NCI-H510A treated with DMSO at 0.1 percent for 48 hours (cell line): ENCODE measurements at regions not wholly inside any gene's neighbourhood (a gene's known extent, or its start where the extent isn't known, plus 50 kb on each side); places are given as distances from the start of the nearest gene placed in this dataset.
"Not testable (repeated sequence)": the region's sequence is repeated elsewhere in the genome, so short reads cannot be mapped to it uniquely, and the experiment has no call there.

Experiments used
- DNase-seq: peaks from one replicate; lab custom pipeline; 2025; lab: John Stamatoyannopoulos, UW

- DNase-seq, result no peak
These were observed 1265.9 kb downstream of the BRINP3 start for GRCh38 chr1:189211742-189212141.

GRCh38 chr1:189212606-189213005 is 1265.1 kb downstream of the BRINP3 start:
- no peak for DNase-seq

GRCh38 chr1:189216886-189217285 is 1260.8 kb downstream of the BRINP3 start:
- no peak for DNase-seq

- DNase-seq, result no peak
These were observed 1260.0 kb downstream of the BRINP3 start for GRCh38 chr1:189217646-189218045.

GRCh38 chr1:189220750-189221149 is 1256.9 kb downstream of the BRINP3 start:
- no peak for DNase-seq

GRCh38 chr1:189225794-189226145 is 1251.9 kb downstream of the BRINP3 start:
- DNase-seq, result not testable (repeated sequence)

- no peak for DNase-seq
These were observed 1250.9 kb downstream of the BRINP3 start for GRCh38 chr1:189226779-189227178.

GRCh38 chr1:189237008-189237407 is 1240.7 kb downstream of the BRINP3 start:
- DNase-seq, result no peak

- DNase-seq, result no peak
These were observed 1223.9 kb downstream of the BRINP3 start for GRCh38 chr1:189253601-189254350.

GRCh38 chr1:189261128-189261527 is 1216.5 kb downstream of the BRINP3 start:
- not testable (repeated sequence) for DNase-seq

- DNase-seq, result no peak
These were observed 1208.7 kb downstream of the BRINP3 start for GRCh38 chr1:189269011-189269410.

- no peak for DNase-seq
These were observed 1203.4 kb downstream of the BRINP3 start for GRCh38 chr1:189274267-189274666.

GRCh38 chr1:189275796-189276195 is 1201.9 kb downstream of the BRINP3 start:
- no peak for DNase-seq

- no peak for DNase-seq
These were observed 1188.3 kb downstream of the BRINP3 start for GRCh38 chr1:189289346-189289745.

GRCh38 chr1:189301235-189301634 is 1176.4 kb downstream of the BRINP3 start:
- DNase-seq, result no peak

GRCh38 chr1:189305279-189305678 is 1172.4 kb downstream of the BRINP3 start:
- no peak for DNase-seq

GRCh38 chr1:189311915-189312314 is 1165.7 kb downstream of the BRINP3 start:
- DNase-seq, result no peak

GRCh38 chr1:189312499-189312898 is 1165.2 kb downstream of the BRINP3 start:
- DNase-seq, result no peak

- no peak for DNase-seq
These were observed 1164.2 kb downstream of the BRINP3 start for GRCh38 chr1:189313488-189313887.

- no peak for DNase-seq
These were observed 1162.4 kb downstream of the BRINP3 start for GRCh38 chr1:189315035-189315901.

- no peak for DNase-seq
These were observed 1154.6 kb downstream of the BRINP3 start for GRCh38 chr1:189323091-189323490.

GRCh38 chr1:189331071-189331470 is 1146.6 kb downstream of the BRINP3 start:
- not testable (repeated sequence) for DNase-seq
